ENCODE measurements at regions not wholly inside any gene's neighbourhood (a gene's known extent, or its start where the extent isn't known, plus 50 kb on each side); places are given as distances from the start of the nearest gene placed in this dataset.

GRCh38 chr20:43781215-43781614 is 54.4 kb upstream of the GTSF1L start:
- no peak for TF ChIP-seq CTCF (IDR thresholded peaks at IDR 0.05; ENCODE audit: poor library complexity)
- TF ChIP-seq EZH2 (IDR thresholded peaks at IDR 0.05; ENCODE audit: borderline replicate concordance): no peak
